HG03159 (cell line): ENCODE measurements at regions not wholly inside any gene's neighbourhood (a gene's known extent, or its start where the extent isn't known, plus 50 kb on each side); places are given as distances from the start of the nearest gene placed in this dataset.
"Not testable (repeated sequence)": the region's sequence is repeated elsewhere in the genome, so short reads cannot be mapped to it uniquely, and the experiment has no call there.

Experiments used
- ATAC-seq: cut with Tn5 transposase; IDR thresholded peaks from one replicate; pipeline ENCODE4 v1.9.1; 2021; ENCODE audit warnings: mild to moderate bottlenecking, moderate library complexity; ENCODE audit not compliant: unreplicated experiment

DNA sequence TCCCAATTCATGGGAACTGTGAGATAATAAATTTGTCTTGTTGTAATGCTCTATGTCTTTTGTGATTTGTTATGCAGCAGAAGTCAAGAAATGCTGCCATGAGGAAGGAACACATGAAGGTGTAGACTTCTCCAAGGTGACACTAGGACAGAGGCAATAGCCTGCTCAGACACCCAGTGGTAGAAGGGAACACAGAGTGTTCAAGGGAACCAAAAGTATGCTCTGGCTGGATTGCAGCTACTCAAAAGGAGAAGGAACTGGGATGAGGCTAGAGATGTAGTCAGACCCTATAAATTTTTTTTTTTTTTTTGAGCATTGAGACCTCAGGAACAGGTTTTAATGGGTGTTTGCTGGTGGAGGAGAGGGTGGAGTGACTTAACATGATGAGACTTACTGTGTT is 232.5 kb downstream of the PARP8 start:
- ATAC-seq = no peak

- ATAC-seq = no peak
These were observed 234.6 kb downstream of the PARP8 start for GRCh38 chr5:50900952-50901510.

GRCh38 chr5:50903651-50904050 is 237.2 kb downstream of the PARP8 start:
- ATAC-seq = no peak

DNA sequence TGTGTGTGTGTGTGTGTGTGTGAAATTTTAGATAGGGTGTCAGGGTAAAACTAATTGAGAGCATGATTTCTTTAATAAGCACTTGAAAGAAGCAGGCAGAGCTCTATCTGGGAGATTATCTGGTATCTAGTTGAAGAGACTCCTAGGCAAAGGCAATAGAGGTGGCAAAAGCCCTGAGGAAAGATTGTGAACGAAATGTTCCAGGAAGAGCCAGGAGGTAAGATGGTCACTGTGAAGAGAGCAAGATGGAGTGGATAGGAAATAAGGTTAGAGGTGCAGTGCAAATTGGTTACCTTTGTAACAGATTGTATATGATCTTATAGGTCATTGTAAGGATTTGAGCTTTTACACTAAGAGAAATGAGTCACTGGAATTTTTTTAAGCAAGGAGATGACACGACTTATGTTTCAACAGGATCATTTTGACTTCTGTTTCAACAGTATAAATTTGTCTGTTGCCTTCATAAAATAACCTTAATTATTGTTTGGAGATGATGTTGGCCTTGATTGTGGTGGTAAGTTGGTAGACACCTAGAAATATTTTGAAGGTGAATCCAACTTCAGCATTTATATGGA is 239.6 kb downstream of the PARP8 start:
- no peak for ATAC-seq

DNA sequence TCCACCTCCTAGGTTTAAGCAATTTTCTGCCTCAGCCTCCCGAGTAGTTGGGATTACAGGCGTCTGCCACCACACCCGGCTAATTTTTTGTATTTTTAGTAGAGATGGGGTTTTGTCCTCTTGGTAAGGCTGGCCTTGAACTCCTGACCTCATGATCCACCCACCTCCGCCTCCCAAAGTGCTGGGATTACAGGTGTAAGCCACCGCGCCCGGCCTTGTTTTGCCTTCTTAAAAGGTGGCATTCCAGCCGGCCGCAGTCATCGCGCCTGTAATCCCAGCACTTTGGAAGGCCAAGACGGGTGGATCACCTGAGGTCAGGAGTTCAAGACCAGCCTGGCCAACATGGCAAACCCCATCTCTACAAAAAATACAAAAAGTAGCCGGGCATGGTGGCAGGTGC is 253.7 kb downstream of the PARP8 start:
- not testable (repeated sequence) for ATAC-seq

DNA sequence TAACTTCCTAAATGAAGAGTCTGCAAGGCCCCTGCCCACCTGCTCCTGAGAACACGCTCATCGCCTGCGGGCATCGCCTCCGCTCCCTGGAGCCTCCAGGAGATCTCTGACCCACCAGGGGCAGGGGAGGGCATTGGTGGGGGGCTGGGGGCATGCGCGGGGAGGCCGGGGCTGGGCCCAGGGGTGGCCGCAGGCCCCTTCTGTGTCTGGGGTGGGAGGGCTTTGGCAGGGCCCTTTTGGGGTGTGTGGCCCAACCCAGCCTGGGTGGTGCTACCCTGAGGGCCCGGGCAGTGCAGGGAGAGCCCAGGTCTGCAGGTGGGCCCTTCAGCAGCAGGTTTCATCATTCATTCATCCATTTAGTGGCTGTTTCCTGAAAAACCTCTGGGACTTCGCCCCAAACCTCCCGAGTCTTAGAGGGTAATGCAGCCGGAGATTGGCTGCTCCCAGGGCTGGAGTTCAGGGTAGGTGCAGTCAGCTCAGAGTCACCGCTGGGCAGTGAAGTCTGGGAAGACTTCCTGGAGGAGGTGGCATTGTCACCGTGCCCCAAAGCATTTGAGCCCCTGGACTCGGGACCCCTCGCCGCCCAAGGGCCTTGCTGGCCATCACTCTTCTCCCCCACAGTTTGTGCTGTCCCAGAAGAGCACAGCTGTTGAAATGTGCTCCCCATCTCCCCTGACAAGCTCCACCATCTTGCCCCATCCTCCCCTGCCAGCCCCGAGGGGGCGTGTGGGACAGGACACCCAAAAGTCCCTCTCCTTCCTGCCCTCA is 255.1 kb downstream of the PARP8 start:
- ATAC-seq = no peak

GRCh38 chr5:50922134-50922941 is 255.9 kb downstream of the PARP8 start:
- ATAC-seq = peak; percentile 69

GRCh38 chr5:50922942-50923767 is 256.7 kb downstream of the PARP8 start:
- ATAC-seq = no peak

DNA sequence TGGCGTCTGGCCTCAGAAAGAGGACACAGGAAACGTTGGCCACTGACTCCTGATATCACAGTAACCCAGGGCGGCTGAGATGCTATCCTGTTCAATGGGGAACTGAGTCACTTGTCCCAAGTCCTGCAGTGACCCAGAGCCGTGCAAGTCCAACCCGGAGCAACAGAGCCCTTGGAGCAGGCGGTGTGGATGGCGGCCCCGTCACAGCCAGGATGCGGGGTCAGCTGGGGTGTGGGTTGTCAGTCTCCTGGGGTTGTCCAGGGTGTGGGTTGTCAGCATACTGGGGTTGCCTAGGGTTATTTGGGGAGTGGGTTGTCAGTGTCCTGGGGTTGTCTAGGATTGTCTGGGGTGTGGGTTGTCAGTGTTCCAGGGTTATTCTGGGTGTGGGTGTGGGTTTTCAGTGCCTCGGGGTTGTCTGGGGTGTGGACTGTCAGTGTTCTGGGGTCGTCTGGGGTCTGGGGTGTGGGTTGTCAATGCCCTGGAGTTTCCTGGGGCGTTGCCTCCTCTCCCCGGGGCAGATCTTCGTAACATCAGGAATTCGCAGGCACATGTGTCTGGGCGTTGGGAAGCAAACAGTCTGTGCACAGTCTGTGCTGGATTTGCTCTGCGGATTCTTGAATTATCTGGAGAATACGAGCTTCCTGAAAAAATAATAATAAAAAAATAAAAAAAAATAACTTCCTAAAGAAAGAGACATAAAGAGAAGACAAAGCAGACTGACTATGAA is 257.5 kb downstream of the PARP8 start:
- no peak for ATAC-seq

- ATAC-seq = no peak
These were observed 261.5 kb downstream of the PARP8 start for GRCh38 chr5:50927953-50928352.

DNA sequence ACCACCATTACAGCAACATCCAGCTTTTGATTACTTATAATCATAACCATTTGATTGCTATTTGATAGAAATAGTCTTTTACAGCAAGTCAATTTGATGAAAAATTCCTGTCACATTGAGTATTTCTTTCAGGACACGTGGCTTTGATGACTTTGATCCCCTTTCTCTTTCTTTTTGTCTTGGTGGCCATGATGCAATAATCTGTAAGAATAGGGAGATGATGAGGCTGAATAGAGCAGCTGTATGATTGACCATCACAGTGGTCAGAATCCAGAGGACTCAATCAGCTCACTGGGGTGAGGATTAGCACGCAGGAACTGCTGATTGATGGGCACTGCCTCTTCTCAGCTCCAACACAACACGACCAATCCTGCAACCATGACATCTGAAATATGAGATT is 262.7 kb downstream of the PARP8 start:
- ATAC-seq = no peak

- no peak for ATAC-seq
These were observed 267.9 kb downstream of the PARP8 start for GRCh38 chr5:50934343-50934742.

GRCh38 chr5:50945139-50945538 is 278.7 kb downstream of the PARP8 start:
- ATAC-seq = no peak

DNA sequence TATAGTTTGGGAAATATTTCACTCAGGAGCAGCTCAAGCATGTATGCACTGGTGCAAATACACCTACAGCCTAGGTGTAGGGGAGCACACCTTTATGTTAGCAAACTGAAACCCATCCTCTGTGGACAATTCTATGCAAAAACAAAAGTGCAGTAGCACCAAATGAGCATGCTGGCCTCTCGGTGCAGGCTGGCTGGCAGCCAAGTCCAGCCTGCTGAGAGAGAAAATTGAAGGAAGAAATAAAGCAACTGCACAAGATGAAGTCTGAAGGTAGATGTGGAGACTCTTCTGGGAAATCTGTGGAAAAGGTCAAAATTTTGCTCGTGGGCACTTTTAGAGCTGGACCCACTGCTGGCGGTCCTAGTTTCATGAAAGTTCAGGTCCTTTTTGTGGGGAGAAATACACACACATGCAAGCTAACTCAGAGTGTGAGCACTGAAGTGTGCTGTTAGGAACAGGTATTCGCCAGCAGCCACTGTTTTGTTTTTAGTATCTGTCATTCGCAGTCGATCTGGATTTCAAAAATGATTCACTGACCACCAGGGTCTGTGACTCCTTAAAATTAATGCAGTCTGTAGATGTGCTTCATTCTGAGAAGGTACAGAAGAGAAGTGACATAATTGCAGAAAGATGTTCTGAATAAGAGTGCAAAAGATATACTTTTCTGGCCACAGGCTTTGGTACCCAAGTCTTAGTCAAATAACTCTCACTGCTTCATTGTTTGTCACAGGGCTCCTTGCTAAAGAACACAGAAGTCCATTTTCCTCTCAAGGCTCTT is 281.7 kb downstream of the PARP8 start:
- ATAC-seq = no peak

GRCh38 chr5:50953290-50953689 is 286.9 kb downstream of the PARP8 start:
- no peak for ATAC-seq

- no peak for ATAC-seq
These were observed 292.5 kb downstream of the PARP8 start for GRCh38 chr5:50958852-50959457.

DNA sequence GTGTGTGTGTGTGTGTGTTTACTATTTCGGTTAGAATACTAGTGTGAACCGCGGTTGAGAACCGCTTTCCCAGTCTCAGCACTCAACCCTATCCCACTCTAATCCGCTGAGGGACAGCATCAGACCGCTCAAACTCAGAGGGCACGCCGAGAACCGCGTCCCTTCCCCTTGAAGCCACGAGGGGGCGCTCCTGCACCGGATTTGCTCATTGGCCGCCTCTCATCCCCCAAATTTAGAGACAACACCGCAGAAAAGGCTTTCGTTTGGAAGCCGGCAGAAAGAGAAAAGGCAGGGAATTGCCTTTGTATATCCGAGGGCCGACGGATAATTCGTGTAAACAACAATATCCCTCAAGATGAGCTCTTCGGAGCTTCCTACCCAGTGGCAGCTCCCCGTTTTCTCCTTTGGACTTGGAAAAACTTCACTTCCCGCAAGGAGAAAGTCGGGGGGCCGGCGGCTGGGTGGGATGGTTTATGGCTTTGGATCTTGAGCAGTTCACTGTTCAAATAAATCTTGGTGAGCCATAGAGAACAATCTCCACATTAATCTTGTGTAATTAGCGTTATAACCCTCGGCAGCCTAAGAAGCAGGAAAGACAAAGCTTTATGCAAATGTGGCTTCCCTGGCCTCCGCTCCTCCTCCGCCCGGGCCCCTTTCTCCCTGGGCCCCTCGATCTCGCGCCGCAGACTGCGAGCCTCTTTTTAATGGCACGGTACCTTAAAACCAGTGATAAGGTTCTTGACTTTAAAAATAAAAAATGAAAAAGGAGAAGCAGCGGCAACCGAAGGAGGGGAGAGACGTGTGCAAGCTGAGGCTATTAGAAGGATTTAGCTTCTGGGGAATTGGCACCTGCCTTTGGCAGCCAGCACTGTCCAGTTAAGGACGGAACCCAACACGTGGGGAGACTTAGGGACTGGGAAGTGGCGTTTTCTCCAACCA is 296.8 kb downstream of the PARP8 start:
- ATAC-seq = peak; percentile 71
